SK-N-SH (cell line): ENCODE measurements at regions not wholly inside any gene's neighbourhood (a gene's known extent, or its start where the extent isn't known, plus 50 kb on each side); places are given as distances from the start of the nearest gene placed in this dataset.

Source experiments
- CTCF ChIA-PET: fragments of 300-600, 350-600 bp; formaldehyde crosslinking; extraction: SDS; loops from one replicate; lab custom pipeline; 2021; lab: Yijun Ruan, JAX
- POLR2A ChIA-PET: fragments of 350-600 bp; sonication (Branson Sonifier 250); formaldehyde crosslinking; extraction: SDS; loops from one replicate; lab custom pipeline; 2020; ENCODE audit warnings: antibody characterized with exemption, inconsistent platforms; lab: Yijun Ruan, JAX
- DNase-seq: peaks from one replicate; pipeline ENCODE4 v3.0.0; 2012
- H2AFZ ChIP-seq: fragments of 200-600 bp; sonication (generic); 2 replicates; pipeline ENCODE4 v1.8.1; 2016; ENCODE audit warnings: antibody characterized with exemption, mild to moderate bottlenecking, low read depth
- H3F3A ChIP-seq: fragments of 200-600 bp; sonication (generic); replicated peaks from 2 replicates; pipeline ENCODE3; 2016; ENCODE audit warnings: antibody characterized with exemption, mild to moderate bottlenecking; ENCODE audit not compliant: insufficient read depth
- H3K27ac ChIP-seq, 2 experiments: fragments of 200-500 bp in 1 of 2; fragments of 200-600 bp in 1 of 2; sonication (Bioruptor generic) in 1 of 2; sonication (generic), shearing (Covaris generic) in 1 of 2; 2 replicates each; pipeline versions ENCODE4 v1.5.1 to v1.6.1; 2014 to 2016; ENCODE audit warnings: low read depth in 2 of 2, inconsistent platforms in 1 of 2, low read length in 1 of 2, mild to moderate bottlenecking in 1 of 2, mixed read lengths in 1 of 2
- H3K27me3 ChIP-seq: fragments of 200-600 bp; sonication (generic), shearing (Covaris generic); 2 replicates; pipeline ENCODE4 v1.6.1; 2016; ENCODE audit warnings: mixed run types; ENCODE audit not compliant: insufficient read depth
- H3K36me3 ChIP-seq, 2 experiments: fragments of 200-500 bp in 1 of 2; fragments of 200-600 bp in 1 of 2; sonication (Bioruptor generic) in 1 of 2; sonication (generic) in 1 of 2; replicated peaks in 1 of 2; 2 replicates each; pipeline versions ENCODE3 to v1.5.1; 2014 to 2016; ENCODE audit warnings: low read length in 1 of 2, mild to moderate bottlenecking in 1 of 2; ENCODE audit not compliant: insufficient read depth in 2 of 2, control insufficient read depth in 1 of 2
- H3K4me1 ChIP-seq, 2 experiments: fragments of 200-500 bp in 1 of 2; fragments of 200-600 bp in 1 of 2; sonication (Bioruptor generic) in 1 of 2; sonication (generic), shearing (Covaris generic) in 1 of 2; 2 replicates each; pipeline versions ENCODE4 v1.5.1 to v1.6.1; 2014 to 2016; ENCODE audit warnings: low read depth in 1 of 2, low read length in 1 of 2, mixed run types in 1 of 2; ENCODE audit not compliant: insufficient read depth in 2 of 2, control insufficient read depth in 1 of 2
- H3K4me2 ChIP-seq: fragments of 200-600 bp; sonication (generic), shearing (Covaris generic); 2 replicates; pipeline ENCODE4 v1.6.1; 2017; ENCODE audit warnings: mixed run types
- H3K4me3 ChIP-seq, 2 experiments: fragments of 200-500 bp in 1 of 2; fragments of 200-600 bp in 1 of 2; sonication (Bioruptor generic) in 1 of 2; sonication (generic), shearing (Covaris generic) in 1 of 2; 2 replicates each; pipeline versions ENCODE4 v1.5.1 to v1.8.1; 2014 to 2016; ENCODE audit warnings: low read depth in 2 of 2, inconsistent platforms in 1 of 2, low read length in 1 of 2, mild to moderate bottlenecking in 1 of 2, mixed read lengths in 1 of 2, moderate library complexity in 1 of 2
- H3K79me2 ChIP-seq: fragments of 200-600 bp; sonication (generic); 2 replicates; pipeline ENCODE4 v1.8.1; 2017; ENCODE audit warnings: mild to moderate bottlenecking; ENCODE audit not compliant: insufficient read depth
- H3K9ac ChIP-seq: fragments of 200-600 bp; sonication (generic); 2 replicates; pipeline ENCODE4 v1.6.1; 2017; ENCODE audit warnings: mixed run types
- H3K9me2 ChIP-seq: fragments of 200-600 bp; sonication (generic); 2 replicates; pipeline ENCODE4 v1.6.1; 2017; ENCODE audit warnings: mixed run types
- H3K9me3 ChIP-seq: fragments of 200-600 bp; sonication (generic); 2 replicates; pipeline ENCODE4 v1.6.1; 2017; ENCODE audit warnings: mixed run types, mild to moderate bottlenecking, moderate library complexity
- H4K20me1 ChIP-seq: fragments of 200-600 bp; sonication (generic); 2 replicates; pipeline ENCODE4 v1.6.1; 2017; ENCODE audit warnings: mild to moderate bottlenecking, mixed run types; ENCODE audit not compliant: insufficient read depth
- EP300 ChIP-seq, 2 experiments: IDR thresholded peaks; 2 replicates each; pipeline versions ENCODE4 v1.4.0 to v1.6.1; 2012; ENCODE audit warnings: borderline replicate concordance in 1 of 2, low read depth in 1 of 2, low read length in 1 of 2
- FOXJ3 ChIP-seq: sonication (generic); formaldehyde crosslinking; IDR thresholded peaks from 2 replicates; pipeline ENCODE4 v1.5.1; 2020; ENCODE audit warnings: mild to moderate bottlenecking, missing genetic modification reagents
- NFIC ChIP-seq: IDR thresholded peaks from 2 replicates; pipeline ENCODE4 v1.4.0; 2012; ENCODE audit warnings: borderline replicate concordance
- RAD21 ChIP-seq: IDR thresholded peaks from 2 replicates; pipeline ENCODE4 v1.6.1; 2012; ENCODE audit warnings: mild to moderate bottlenecking, low read length
- SIN3A ChIP-seq: IDR thresholded peaks from 2 replicates; pipeline ENCODE4 v1.6.1; 2012; ENCODE audit warnings: low read depth, mild to moderate bottlenecking, low read length, moderate library complexity, borderline replicate concordance
- SMC3 ChIP-seq: IDR thresholded peaks from 2 replicates; pipeline ENCODE4 v1.6.1; 2012; ENCODE audit warnings: low read depth, low read length, improper control_type of control experiment
- TCF12 ChIP-seq: IDR thresholded peaks from 2 replicates; pipeline ENCODE4 v1.4.0; 2012
- whole genome bisulfite sequencing: methylation state at CpG from one replicate; pipeline ENCODE4 v1.1.6; 2017; ENCODE audit warnings: low lambda C conversion rate; 5-methylcytosine and 5-hydroxymethylcytosine counted together
- TF ChIP-seq, protein P1 (sequence below): IDR thresholded peaks from 2 replicates; pipeline ENCODE4 v1.4.0; 2012; ENCODE audit warnings: low read depth
- TF ChIP-seq, protein P2 (sequence below): IDR thresholded peaks from 2 replicates; pipeline ENCODE4 v1.4.0; 2012; ENCODE audit warnings: low read depth, borderline replicate concordance
- TF ChIP-seq, protein P3 (sequence below): fragments of 150-350 bp; IDR thresholded peaks from 2 replicates; pipeline ENCODE4 v1.6.1; 2017; ENCODE audit warnings: antibody characterized with exemption, low read length, low read depth, borderline replicate concordance
- TF ChIP-seq, protein P4 (sequence below): IDR thresholded peaks from 2 replicates; pipeline ENCODE4 v1.6.1; 2012; ENCODE audit warnings: mild to moderate bottlenecking, low read depth, low read length, moderate library complexity

DNA sequence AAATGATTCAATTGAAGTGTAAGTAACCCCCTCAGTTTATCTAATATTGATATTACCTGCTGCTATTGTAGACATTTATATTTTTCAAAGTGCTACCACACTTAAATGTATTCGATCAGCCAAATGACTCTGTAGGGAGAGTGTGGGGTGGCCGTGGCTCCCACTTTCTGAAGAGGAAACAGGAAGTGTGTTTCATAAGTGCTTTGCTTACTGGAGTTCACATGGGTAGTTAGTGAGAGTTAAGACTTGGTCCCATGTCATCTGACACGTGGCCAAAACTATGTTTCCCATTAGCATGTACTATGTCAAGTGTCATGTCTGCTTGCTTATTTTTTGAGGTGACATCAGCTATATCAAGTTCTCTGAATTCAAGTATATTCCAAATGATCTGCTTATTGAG, 308.1 kb upstream of the GATB start:
- H3K4me3 ChIP-seq: no peak overlapping the region
- H3K27me3 ChIP-seq: no peaks in the 10 kb centered on the region
- H4K20me1 ChIP-seq: no peaks in the 10 kb centered on the region
- H2AFZ ChIP-seq: no peak overlapping the region
- no peaks in the 10 kb centered on the region for H3K9me2 ChIP-seq
- POLR2A ChIA-PET: no interaction called here
- DNase-seq: no peak
- no peak overlapping the region for H3K27ac ChIP-seq
- no peak overlapping the region for H3K4me2 ChIP-seq
- peaks cover 0 to 18% of the 10 kb centered on the region in 2 experiments; a peak in 2 of 4 replicates for H3K4me1 ChIP-seq
- TF ChIP-seq RAD21 (no peak), SIN3A (no peak), EP300 (IDR thresholded peaks at IDR 0.05; ENCODE audit: borderline replicate concordance in 1 of 2, low read depth in 1 of 2, low read length in 1 of 2) (no peak), TCF12 (no peak), NFIC (no peak), SMC3 (no peak), FOXJ3 (CRISPR knock-in tag) (no peak)
- TF ChIP-seq, protein P1, sequence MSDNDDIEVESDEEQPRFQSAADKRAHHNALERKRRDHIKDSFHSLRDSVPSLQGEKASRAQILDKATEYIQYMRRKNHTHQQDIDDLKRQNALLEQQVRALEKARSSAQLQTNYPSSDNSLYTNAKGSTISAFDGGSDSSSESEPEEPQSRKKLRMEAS: no peak
- TF ChIP-seq, protein P2, sequence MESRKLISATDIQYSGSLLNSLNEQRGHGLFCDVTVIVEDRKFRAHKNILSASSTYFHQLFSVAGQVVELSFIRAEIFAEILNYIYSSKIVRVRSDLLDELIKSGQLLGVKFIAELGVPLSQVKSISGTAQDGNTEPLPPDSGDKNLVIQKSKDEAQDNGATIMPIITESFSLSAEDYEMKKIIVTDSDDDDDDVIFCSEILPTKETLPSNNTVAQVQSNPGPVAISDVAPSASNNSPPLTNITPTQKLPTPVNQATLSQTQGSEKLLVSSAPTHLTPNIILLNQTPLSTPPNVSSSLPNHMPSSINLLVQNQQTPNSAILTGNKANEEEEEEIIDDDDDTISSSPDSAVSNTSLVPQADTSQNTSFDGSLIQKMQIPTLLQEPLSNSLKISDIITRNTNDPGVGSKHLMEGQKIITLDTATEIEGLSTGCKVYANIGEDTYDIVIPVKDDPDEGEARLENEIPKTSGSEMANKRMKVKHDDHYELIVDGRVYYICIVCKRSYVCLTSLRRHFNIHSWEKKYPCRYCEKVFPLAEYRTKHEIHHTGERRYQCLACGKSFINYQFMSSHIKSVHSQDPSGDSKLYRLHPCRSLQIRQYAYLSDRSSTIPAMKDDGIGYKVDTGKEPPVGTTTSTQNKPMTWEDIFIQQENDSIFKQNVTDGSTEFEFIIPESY: no peak
- TF ChIP-seq, protein P3, sequence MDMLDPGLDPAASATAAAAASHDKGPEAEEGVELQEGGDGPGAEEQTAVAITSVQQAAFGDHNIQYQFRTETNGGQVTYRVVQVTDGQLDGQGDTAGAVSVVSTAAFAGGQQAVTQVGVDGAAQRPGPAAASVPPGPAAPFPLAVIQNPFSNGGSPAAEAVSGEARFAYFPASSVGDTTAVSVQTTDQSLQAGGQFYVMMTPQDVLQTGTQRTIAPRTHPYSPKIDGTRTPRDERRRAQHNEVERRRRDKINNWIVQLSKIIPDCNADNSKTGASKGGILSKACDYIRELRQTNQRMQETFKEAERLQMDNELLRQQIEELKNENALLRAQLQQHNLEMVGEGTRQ: no peak
- TF ChIP-seq, protein P4, sequence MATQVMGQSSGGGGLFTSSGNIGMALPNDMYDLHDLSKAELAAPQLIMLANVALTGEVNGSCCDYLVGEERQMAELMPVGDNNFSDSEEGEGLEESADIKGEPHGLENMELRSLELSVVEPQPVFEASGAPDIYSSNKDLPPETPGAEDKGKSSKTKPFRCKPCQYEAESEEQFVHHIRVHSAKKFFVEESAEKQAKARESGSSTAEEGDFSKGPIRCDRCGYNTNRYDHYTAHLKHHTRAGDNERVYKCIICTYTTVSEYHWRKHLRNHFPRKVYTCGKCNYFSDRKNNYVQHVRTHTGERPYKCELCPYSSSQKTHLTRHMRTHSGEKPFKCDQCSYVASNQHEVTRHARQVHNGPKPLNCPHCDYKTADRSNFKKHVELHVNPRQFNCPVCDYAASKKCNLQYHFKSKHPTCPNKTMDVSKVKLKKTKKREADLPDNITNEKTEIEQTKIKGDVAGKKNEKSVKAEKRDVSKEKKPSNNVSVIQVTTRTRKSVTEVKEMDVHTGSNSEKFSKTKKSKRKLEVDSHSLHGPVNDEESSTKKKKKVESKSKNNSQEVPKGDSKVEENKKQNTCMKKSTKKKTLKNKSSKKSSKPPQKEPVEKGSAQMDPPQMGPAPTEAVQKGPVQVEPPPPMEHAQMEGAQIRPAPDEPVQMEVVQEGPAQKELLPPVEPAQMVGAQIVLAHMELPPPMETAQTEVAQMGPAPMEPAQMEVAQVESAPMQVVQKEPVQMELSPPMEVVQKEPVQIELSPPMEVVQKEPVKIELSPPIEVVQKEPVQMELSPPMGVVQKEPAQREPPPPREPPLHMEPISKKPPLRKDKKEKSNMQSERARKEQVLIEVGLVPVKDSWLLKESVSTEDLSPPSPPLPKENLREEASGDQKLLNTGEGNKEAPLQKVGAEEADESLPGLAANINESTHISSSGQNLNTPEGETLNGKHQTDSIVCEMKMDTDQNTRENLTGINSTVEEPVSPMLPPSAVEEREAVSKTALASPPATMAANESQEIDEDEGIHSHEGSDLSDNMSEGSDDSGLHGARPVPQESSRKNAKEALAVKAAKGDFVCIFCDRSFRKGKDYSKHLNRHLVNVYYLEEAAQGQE: no peak
- CTCF ChIA-PET: interaction anchor here (0.7 kb wide), 1 partner anchor 206 kb away, joined by 3 read pairs; no protein-coding TSS in a partner anchor
- WGBS: 28% methylated on average over 3 of the region's 3 CpGs
- no peak overlapping the region for H3K9ac ChIP-seq
- H3K79me2 ChIP-seq: no peaks in the 10 kb centered on the region
- no peaks in the 10 kb centered on the region for H3K36me3 ChIP-seq
- no peaks in the 10 kb centered on the region for H3K9me3 ChIP-seq
- H3F3A ChIP-seq: no peaks in the 10 kb centered on the region
